ENCODE measurements at regions not wholly inside any gene's neighbourhood (a gene's known extent, or its start where the extent isn't known, plus 50 kb on each side); places are given as distances from the start of the nearest gene placed in this dataset.
A peak's percentile ranks its signal among the peaks of the same experiment; 100 is the strongest.

GRCh38 chr22:34966980-34967565 lies 98.9 kb upstream of the ISX start:
- ATAC-seq (peak; percentile 67; the same call in 1 of the 2 replicates), DNase-seq (ENCODE audit: low read depth, low spot score) (no peak)
- CTCF ChIA-PET, result no interaction called here
- no peak overlapping the region for H3K27ac ChIP-seq (ENCODE audit: low read depth, low read length)
- no peak overlapping the region for H3K9ac ChIP-seq (ENCODE audit: low read length)
- intact Hi-C loops (cut with micrococcal nuclease), result no loop called here
- H3K4me3 ChIP-seq (replicated peaks in 1 of 2; ENCODE audit: low read depth in 1 of 2, low read length in 2 of 2), result no peak overlapping the region
- H3K9me2 ChIP-seq (ENCODE audit: insufficient read depth), result no peaks in the 10 kb centered on the region
- TF ChIP-seq CTCF (IDR thresholded peaks at IDR 0.05 in 2 of 3, conservative IDR thresholded peaks at IDR 0.05 in 1 of 3; ENCODE audit: borderline replicate concordance in 1 of 3, insufficient read depth in 1 of 3, low read depth in 2 of 3, low read length in 2 of 3) (no peak), ZFX (IDR thresholded peaks at IDR 0.05) (no peak), JUND (IDR thresholded peaks at IDR 0.05) (no peak), YY1 (IDR thresholded peaks at IDR 0.05; ENCODE audit: extremely low read depth, insufficient replicate concordance, low read depth, low read length) (no peak), SP1 (IDR thresholded peaks at IDR 0.05; ENCODE audit: low read depth) (no peak), POLR2AphosphoS5 (IDR thresholded peaks at IDR 0.05; ENCODE audit: low read depth, low read length) (no peak), EZH2phosphoT487 (IDR thresholded peaks at IDR 0.05; ENCODE audit: borderline replicate concordance) (no peak), CEBPB (IDR thresholded peaks at IDR 0.05; ENCODE audit: low read depth) (no peak), RAD21 (IDR thresholded peaks at IDR 0.05; ENCODE audit: low read depth) (no peak)
- no peaks in the 10 kb centered on the region for H3K9me3 ChIP-seq (ENCODE audit: control insufficient read depth in 1 of 2, insufficient read depth in 1 of 2, low read depth in 1 of 2, low read length in 2 of 2)
- H4K20me1 ChIP-seq (ENCODE audit: insufficient read depth), result no peaks in the 10 kb centered on the region
- H2AFZ ChIP-seq (ENCODE audit: low read depth, low read length, poor library complexity, severe bottlenecking), result no peak overlapping the region
- RAD21 ChIA-PET (ENCODE audit: low non-redundant PET in 1 of 2, low total read pairs in 2 of 2, uncharacterized antibody in 2 of 2, unreplicated experiment in 2 of 2), result no interaction called here
- no peaks in the 10 kb centered on the region for H3K27me3 ChIP-seq (ENCODE audit: insufficient read depth, low read length)
- H3K4me1 ChIP-seq (ENCODE audit: control insufficient read depth in 1 of 2, insufficient read depth in 2 of 2, low read length in 2 of 2), result peaks cover 0 to 7% of the 10 kb centered on the region in 2 experiments; a peak in 1 of 4 replicates
- no TSS peak for BruUV-seq (replicated peaks)
- H3K4me2 ChIP-seq (ENCODE audit: low read length), result no peak overlapping the region
- H3K79me2 ChIP-seq (ENCODE audit: insufficient read depth, low read length), result no peaks in the 10 kb centered on the region
- no peaks in the 10 kb centered on the region for H3K36me3 ChIP-seq (ENCODE audit: control insufficient read depth in 1 of 2, insufficient read depth in 2 of 2, low read length in 2 of 2)
- POLR2A ChIA-PET, result interaction anchor here (1.5 kb wide), 1 partner anchor 8 kb away, joined by 4 read pairs; no protein-coding TSS in a partner anchor
